Progenitor cell of endocrine pancreas (in vitro differentiated cells): ENCODE measurements at regions not wholly inside any gene's neighbourhood (a gene's known extent, or its start where the extent isn't known, plus 50 kb on each side); places are given as distances from the start of the nearest gene placed in this dataset.

Source experiments
- DNase-seq: peaks from one replicate; pipeline ENCODE4 v3.0.0; 2021; ENCODE audit warnings: low spot score; ENCODE audit not compliant: unreplicated experiment
- H3K27ac Mint-ChIP-seq: 2 replicates; pipeline ENCODE4 v1.8.0; 2021; ENCODE audit warnings: mild to moderate bottlenecking, moderate library complexity, mixed read lengths
- H3K27me3 Mint-ChIP-seq: 2 replicates; pipeline ENCODE4 v1.8.0; 2021; ENCODE audit warnings: mixed read lengths
- H3K36me3 Mint-ChIP-seq: 2 replicates; pipeline ENCODE4 v1.8.0; 2022; ENCODE audit warnings: mixed read lengths; ENCODE audit not compliant: insufficient read depth
- H3K4me1 Mint-ChIP-seq: 2 replicates; pipeline ENCODE4 v1.8.0; 2021; ENCODE audit warnings: low read depth, mixed read lengths
- H3K4me3 Mint-ChIP-seq: 2 replicates; pipeline ENCODE4 v1.8.0; 2021; ENCODE audit warnings: low read depth, mild to moderate bottlenecking, moderate library complexity, mixed read lengths
- H3K9me3 Mint-ChIP-seq: 2 replicates; pipeline ENCODE4 v1.8.0; 2021; ENCODE audit warnings: low read depth, mixed read lengths
- CTCF ChIP-seq: fragments of 200-600 bp; sonication (generic); IDR thresholded peaks from one replicate; pipeline ENCODE4 v1.5.0; 2021; ENCODE audit warnings: antibody characterized with exemption, mild to moderate bottlenecking; ENCODE audit not compliant: unreplicated experiment

GRCh38 chr10:78169214-78169613 lies 135.6 kb downstream of the RPS24 start:
- Mint-ChIP-seq H3K36me3 (no peaks in the 10 kb centered on the region), H3K4me1 (peaks cover 6% of the 10 kb centered on the region), H3K9me3 (no peaks in the 10 kb centered on the region), H3K27me3 (peaks cover 35% of the 10 kb centered on the region), H3K27ac (no peak overlapping the region), H3K4me3 (no peak overlapping the region)
- DNase-seq = no peak
- no peak for TF ChIP-seq CTCF

- no peak for TF ChIP-seq CTCF
- H3K9me3 Mint-ChIP-seq = no peaks in the 10 kb centered on the region
- H3K4me3 Mint-ChIP-seq = no peak overlapping the region
- no peak overlapping the region for H3K27ac Mint-ChIP-seq
- H3K4me1 Mint-ChIP-seq = peaks cover 6% of the 10 kb centered on the region
- H3K27me3 Mint-ChIP-seq = peaks cover 43% of the 10 kb centered on the region
- no peaks in the 10 kb centered on the region for H3K36me3 Mint-ChIP-seq
- no peak for DNase-seq
Measured at GRCh38 chr10:78170026-78170475, 136.4 kb downstream of the RPS24 start.

- TF ChIP-seq CTCF = no peak
- Mint-ChIP-seq H3K27ac (no peak overlapping the region), H3K27me3 (peaks cover 56% of the 10 kb centered on the region), H3K4me3 (no peak overlapping the region), H3K9me3 (no peaks in the 10 kb centered on the region), H3K4me1 (no peaks in the 10 kb centered on the region), H3K36me3 (no peaks in the 10 kb centered on the region)
- no peak for DNase-seq
Measured at GRCh38 chr10:78171633-78172400, 138.2 kb downstream of the RPS24 start.

- no peak for TF ChIP-seq CTCF
- Mint-ChIP-seq H3K9me3 (no peaks in the 10 kb centered on the region), H3K4me1 (no peaks in the 10 kb centered on the region), H3K27me3 (peaks cover 62% of the 10 kb centered on the region), H3K4me3 (no peak overlapping the region), H3K36me3 (no peaks in the 10 kb centered on the region), H3K27ac (no peak overlapping the region)
- no peak for DNase-seq
Measured at GRCh38 chr10:78173360-78174015, 139.8 kb downstream of the RPS24 start.

DNA sequence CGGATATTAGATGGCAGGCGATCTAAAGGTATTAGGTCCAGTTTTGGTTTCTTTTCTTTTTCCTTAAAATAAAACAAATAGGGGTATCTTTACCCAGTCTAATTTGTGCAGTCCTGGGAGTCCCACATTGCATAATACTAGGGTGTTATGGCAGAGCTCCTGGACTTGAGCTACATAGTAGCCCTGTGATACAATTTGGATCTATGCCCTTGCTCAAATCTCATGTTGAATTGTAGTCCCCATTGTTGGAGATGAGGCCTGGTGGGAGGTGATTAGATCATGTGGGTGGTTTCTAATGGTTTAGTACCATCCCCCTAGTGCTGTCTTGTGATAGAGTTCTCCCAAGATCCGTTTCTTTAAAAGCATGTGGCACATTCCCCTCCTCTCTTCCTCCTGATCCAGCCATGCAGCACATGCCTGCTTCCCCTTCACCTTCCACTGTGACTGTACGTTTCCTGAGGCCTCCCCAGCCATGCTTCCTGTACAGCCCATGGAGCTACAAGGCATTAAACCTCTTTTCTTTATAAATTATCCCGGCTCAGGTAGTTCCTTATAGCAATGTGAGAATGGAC lies 141.9 kb downstream of the RPS24 start:
- no peak for TF ChIP-seq CTCF
- no peaks in the 10 kb centered on the region for H3K4me1 Mint-ChIP-seq
- no peaks in the 10 kb centered on the region for H3K36me3 Mint-ChIP-seq
- DNase-seq = no peak
- H3K4me3 Mint-ChIP-seq = no peak overlapping the region
- H3K27me3 Mint-ChIP-seq = peaks cover 71% of the 10 kb centered on the region
- H3K9me3 Mint-ChIP-seq = no peaks in the 10 kb centered on the region
- no peak overlapping the region for H3K27ac Mint-ChIP-seq
